ENCODE measurements at regions not wholly inside any gene's neighbourhood (a gene's known extent, or its start where the extent isn't known, plus 50 kb on each side); places are given as distances from the start of the nearest gene placed in this dataset.
A peak's percentile ranks its signal among the peaks of the same experiment; 100 is the strongest.

- TF ChIP-seq FOXA2 (IDR thresholded peaks at IDR 0.05) (no peak), MAX (IDR thresholded peaks at IDR 0.05) (no peak), ATF3 (IDR thresholded peaks at IDR 0.05) (no peak), YY1 (IDR thresholded peaks at IDR 0.05) (no peak), TAF1 (conservative IDR thresholded peaks at IDR 0.05) (no peak), FOXA1 (IDR thresholded peaks at IDR 0.05) (no peak), NR2F2 (IDR thresholded peaks at IDR 0.05) (no peak)
- no peak overlapping the region for H3K27ac ChIP-seq (ENCODE audit: low read depth in 1 of 2, low read length in 2 of 2)
- H3K9me3 ChIP-seq (ENCODE audit: control insufficient read depth in 4 of 4, low read length in 3 of 4) = no peaks in the 10 kb centered on the region
- H3K27me3 ChIP-seq (ENCODE audit: control insufficient read depth in 4 of 4, insufficient read depth in 4 of 4, low read length in 3 of 4) = no peaks in the 10 kb centered on the region
- H3K4me1 ChIP-seq (ENCODE audit: control insufficient read depth in 4 of 4, insufficient read depth in 4 of 4, low read length in 3 of 4) = peaks cover 3 to 10% (median 8%) of the 10 kb centered on the region in 4 donors
- no peak for DNase-seq (ENCODE audit: low spot score)
- H3K36me3 ChIP-seq (ENCODE audit: control insufficient read depth in 4 of 4, insufficient read depth in 3 of 4, low read depth in 1 of 4, low read length in 3 of 4) = no peaks in the 10 kb centered on the region
- 87% methylated on average over 6 of the region's 6 CpGs for WGBS
- no peak overlapping the region for H3K4me3 ChIP-seq (ENCODE audit: low read depth in 1 of 3, low read length in 3 of 3)
- H3K9ac ChIP-seq (ENCODE audit: low read depth in 1 of 2, low read length in 2 of 2) = no peak overlapping the region
Measured at GRCh38 chr15:62541846-62542245, 376.8 kb upstream of the C2CD4B start.

- no peaks in the 10 kb centered on the region for H3K9me3 ChIP-seq (ENCODE audit: control insufficient read depth in 4 of 4, low read length in 3 of 4)
- no peak overlapping the region for H3K9ac ChIP-seq (ENCODE audit: low read depth in 1 of 2, low read length in 2 of 2)
- H3K27me3 ChIP-seq (ENCODE audit: control insufficient read depth in 4 of 4, insufficient read depth in 4 of 4, low read length in 3 of 4) = no peaks in the 10 kb centered on the region
- WGBS = 92% methylated on average over 3 of the region's 3 CpGs
- H3K4me1 ChIP-seq (ENCODE audit: control insufficient read depth in 4 of 4, insufficient read depth in 4 of 4, low read length in 3 of 4) = peaks cover 3 to 10% (median 8%) of the 10 kb centered on the region in 4 donors
- TF ChIP-seq CTCF (IDR thresholded peaks at IDR 0.05; ENCODE audit: low read depth, low read length, missing input control) (no peak), RAD21 (IDR thresholded peaks at IDR 0.05) (no peak), SP1 (IDR thresholded peaks at IDR 0.05) (no peak), JUND (IDR thresholded peaks at IDR 0.05) (no peak), FOXA2 (IDR thresholded peaks at IDR 0.05) (no peak), NR2F2 (IDR thresholded peaks at IDR 0.05) (no peak), GABPA (IDR thresholded peaks at IDR 0.05 in 1 of 2, conservative IDR thresholded peaks at IDR 0.05 in 1 of 2) (no peak), YY1 (IDR thresholded peaks at IDR 0.05) (no peak), ATF3 (IDR thresholded peaks at IDR 0.05) (no peak)
- no peak overlapping the region for H3K4me3 ChIP-seq (ENCODE audit: low read depth in 1 of 3, low read length in 3 of 3)
- DNase-seq (ENCODE audit: low spot score) = no peak
- H3K27ac ChIP-seq (ENCODE audit: low read depth in 1 of 2, low read length in 2 of 2) = no peak overlapping the region
- no peaks in the 10 kb centered on the region for H3K36me3 ChIP-seq (ENCODE audit: control insufficient read depth in 4 of 4, insufficient read depth in 3 of 4, low read depth in 1 of 4, low read length in 3 of 4)
Measured at GRCh38 chr15:62544446-62544845, 379.4 kb upstream of the C2CD4B start.

- Histone ChIP-seq H3K27ac (ENCODE audit: low read depth in 1 of 2, low read length in 2 of 2) (no peak overlapping the region), H3K9ac (ENCODE audit: low read depth in 1 of 2, low read length in 2 of 2) (no peak overlapping the region), H3K36me3 (ENCODE audit: control insufficient read depth in 4 of 4, insufficient read depth in 3 of 4, low read depth in 1 of 4, low read length in 3 of 4) (no peaks in the 10 kb centered on the region), H3K4me3 (ENCODE audit: low read depth in 1 of 3, low read length in 3 of 3) (no peak overlapping the region), H3K27me3 (ENCODE audit: control insufficient read depth in 4 of 4, insufficient read depth in 4 of 4, low read length in 3 of 4) (no peaks in the 10 kb centered on the region), H3K4me1 (ENCODE audit: control insufficient read depth in 4 of 4, insufficient read depth in 4 of 4, low read length in 3 of 4) (peaks cover 3 to 10% (median 8%) of the 10 kb centered on the region in 4 donors), H3K9me3 (ENCODE audit: control insufficient read depth in 4 of 4, low read length in 3 of 4) (no peaks in the 10 kb centered on the region)
- TF ChIP-seq SP1 (IDR thresholded peaks at IDR 0.05) (peak; percentile 9), RAD21 (IDR thresholded peaks at IDR 0.05) (peak in 1 of 2 donors; percentile 10), TAF1 (conservative IDR thresholded peaks at IDR 0.05) (no peak), YY1 (IDR thresholded peaks at IDR 0.05) (no peak), REST (IDR thresholded peaks at IDR 0.05) (no peak), EGR1 (IDR thresholded peaks at IDR 0.05; ENCODE audit: low read depth in 2 of 2) (no peak), HNF4A (conservative IDR thresholded peaks at IDR 0.05) (peak; percentile 33 to 39)
- DNase-seq (ENCODE audit: low spot score) = no peak
- WGBS = 53% methylated on average over 4 of the region's 4 CpGs
Measured at GRCh38 chr15:62545467-62546227, 380.6 kb upstream of the C2CD4B start.

Measured in liver (tissue), 8 donors.